Mammary epithelial cell (primary cell): ENCODE measurements at regions not wholly inside any gene's neighbourhood (a gene's known extent, or its start where the extent isn't known, plus 50 kb on each side); places are given as distances from the start of the nearest gene placed in this dataset.

Experiments used
- CTCF ChIP-seq, 2 donors: IDR thresholded peaks in 1 of 2; conservative IDR thresholded peaks in 1 of 2; 2 replicates each; pipeline ENCODE4 v1.5.1; 2011 to 2012; ENCODE audit warnings: inconsistent platforms in 2 of 2, low read length in 2 of 2, mild to moderate bottlenecking in 2 of 2, control low read depth in 1 of 2, low read depth in 1 of 2; ENCODE audit not compliant: insufficient read depth in 1 of 2; ENCODE audit errors: extremely low read depth in 1 of 2
- EZH2 ChIP-seq: IDR thresholded peaks from 2 replicates; pipeline ENCODE4 v1.6.1; 2012; ENCODE audit warnings: low read length, inconsistent platforms, borderline replicate concordance

GRCh38 chrX:43552156-43552555, 103.9 kb upstream of the MAOA start:
- no peak for TF ChIP-seq CTCF (conservative IDR thresholded peaks at IDR 0.05 in 1 of 2, IDR thresholded peaks at IDR 0.05 in 1 of 2; ENCODE audit: extremely low read depth in 1 of 2, insufficient read depth in 1 of 2, low read depth in 1 of 2, low read length in 2 of 2)
- no peak for TF ChIP-seq EZH2
